ENCODE measurements at regions not wholly inside any gene's neighbourhood (a gene's known extent, or its start where the extent isn't known, plus 50 kb on each side); places are given as distances from the start of the nearest gene placed in this dataset.
"Not testable (repeated sequence)": the region's sequence is repeated elsewhere in the genome, so short reads cannot be mapped to it uniquely, and the experiment has no call there.

GRCh38 chr4:74505355-74505978 lies 60.5 kb downstream of the AREG start:
- intact Hi-C loops (cut with DNase I) = not testable (repeated sequence)

GRCh38 chr4:74509363-74509762 lies 64.4 kb downstream of the AREG start:
- DNase-seq (ENCODE audit: low spot score); intact Hi-C loops (cut with DNase I): not testable (repeated sequence)

More at GRCh38 chr4:74505355-74505978, 60.5 kb downstream of the AREG start:
- DNase-seq (ENCODE audit: low spot score) = not testable (repeated sequence)

- intact Hi-C loops (cut with DNase I) = no loop called here
- no peak for DNase-seq (ENCODE audit: low spot score)
These were observed 71.4 kb downstream of the AREG start for GRCh38 chr4:74516303-74516702.

GRCh38 chr4:74517996-74518395 lies 73.1 kb downstream of the AREG start:
- no peak for DNase-seq (ENCODE audit: low spot score)
- intact Hi-C loops (cut with DNase I) = no loop called here

- DNase-seq (ENCODE audit: low spot score) = no peak
- intact Hi-C loops (cut with DNase I) = no loop called here
These were observed 77.5 kb downstream of the AREG start for GRCh38 chr4:74522251-74522991.

GRCh38 chr4:74523096-74523495 lies 78.2 kb downstream of the AREG start:
- intact Hi-C loops (cut with DNase I) = no loop called here
- DNase-seq (ENCODE audit: low spot score) = no peak

GRCh38 chr4:74524985-74525384 lies 80.0 kb downstream of the AREG start:
- intact Hi-C loops (cut with DNase I) = no loop called here
- no peak for DNase-seq (ENCODE audit: low spot score)

GRCh38 chr4:74527049-74527448 lies 82.1 kb downstream of the AREG start:
- intact Hi-C loops (cut with DNase I) = no loop called here
- DNase-seq (ENCODE audit: low spot score) = no peak

- no peak for DNase-seq (ENCODE audit: low spot score)
- intact Hi-C loops (cut with DNase I) = no loop called here
These were observed 83.2 kb downstream of the AREG start for GRCh38 chr4:74528178-74528577.

GRCh38 chr4:74529284-74530041 lies 84.5 kb downstream of the AREG start:
- intact Hi-C loops (cut with DNase I) = loop anchor here (10.0 kb wide), 1 partner anchor 145 kb away; no protein-coding TSS in a partner anchor
- DNase-seq (ENCODE audit: low spot score) = no peak

- intact Hi-C loops (cut with DNase I) = loop anchor here (1.0 to 10.0 kb wide), 2 partner anchors 143 to 156 kb away; no protein-coding TSS in a partner anchor
- DNase-seq (ENCODE audit: low spot score) = no peak
These were observed 87.2 kb downstream of the AREG start for GRCh38 chr4:74531963-74532794.

GRCh38 chr4:74534121-74534520 lies 89.2 kb downstream of the AREG start:
- DNase-seq (ENCODE audit: low spot score) = no peak
- intact Hi-C loops (cut with DNase I) = loop anchor here (10.0 kb wide), 1 partner anchor 141 kb away; no protein-coding TSS in a partner anchor

- intact Hi-C loops (cut with DNase I) = loop anchor here (10.0 kb wide), 1 partner anchor 140 kb away; no protein-coding TSS in a partner anchor
- no peak for DNase-seq (ENCODE audit: low spot score)
These were observed 90.0 kb downstream of the AREG start for GRCh38 chr4:74534936-74535335.

GRCh38 chr4:74535512-74535911 lies 90.6 kb downstream of the AREG start:
- DNase-seq (ENCODE audit: low spot score) = no peak
- intact Hi-C loops (cut with DNase I) = loop anchor here (10.0 kb wide), 1 partner anchor 139 kb away; no protein-coding TSS in a partner anchor

- intact Hi-C loops (cut with DNase I) = loop anchor here (10.0 kb wide), 1 partner anchor 138 kb away; no protein-coding TSS in a partner anchor
These were observed 91.6 kb downstream of the AREG start for GRCh38 chr4:74536557-74536956.

GRCh38 chr4:74537459-74537858 lies 92.5 kb downstream of the AREG start:
- intact Hi-C loops (cut with DNase I) = loop anchor here (10.0 kb wide), 1 partner anchor 137 kb away; no protein-coding TSS in a partner anchor
- DNase-seq (ENCODE audit: low spot score) = no peak

More at GRCh38 chr4:74536557-74536956, 91.6 kb downstream of the AREG start:
- no peak for DNase-seq (ENCODE audit: low spot score)

GRCh38 chr4:74539044-74539790 lies 94.3 kb downstream of the AREG start:
- no peak for DNase-seq (ENCODE audit: low spot score)
- intact Hi-C loops (cut with DNase I) = loop anchor here (10.0 kb wide), 1 partner anchor 136 kb away; no protein-coding TSS in a partner anchor

GRCh38 chr4:74540193-74540592 lies 95.3 kb downstream of the AREG start:
- DNase-seq (ENCODE audit: low spot score) = no peak
- intact Hi-C loops (cut with DNase I) = no loop called here

Measured in cardiac septum (tissue), 1 donor.